Upper lobe of left lung (tissue), 6 donors: ENCODE measurements at regions not wholly inside any gene's neighbourhood (a gene's known extent, or its start where the extent isn't known, plus 50 kb on each side); places are given as distances from the start of the nearest gene placed in this dataset.

Source experiments
- ATAC-seq, 2 donors: fragments of 200-7000 bp; cut with Tn5 transposase; one replicate each; pipeline ENCODE4 v1.9.1; 2022; ENCODE audit warnings: mild to moderate bottlenecking in 2 of 2, moderate library complexity in 2 of 2; ENCODE audit not compliant: low FRiP score in 2 of 2
- DNase-seq, 2 donors: peaks; one replicate each; pipeline ENCODE4 v3.0.0-alpha.2; 2019 to 2020
- H3K27ac ChIP-seq, 4 donors: fragments of 200-600 bp; sonication (generic); one replicate each; pipeline ENCODE4 v1.5.1; 2016 to 2019
- H3K27me3 ChIP-seq, 4 donors: fragments of 200-600 bp; sonication (generic); one replicate each; pipeline ENCODE4 v1.5.1; 2017 to 2019
- H3K36me3 ChIP-seq, 4 donors: fragments of 200-600 bp; sonication (generic); one replicate each; pipeline ENCODE4 v1.5.1; 2016 to 2019
- H3K4me1 ChIP-seq, 4 donors: fragments of 200-600 bp; sonication (generic); one replicate each; pipeline ENCODE4 v1.5.1; 2018 to 2019
- H3K4me3 ChIP-seq, 4 donors: fragments of 200-600 bp; sonication (generic); one replicate each; pipeline ENCODE4 v1.5.1; 2017 to 2019; ENCODE audit warnings: mild to moderate bottlenecking in 2 of 4, moderate library complexity in 1 of 4
- H3K9me3 ChIP-seq, 4 donors: fragments of 200-600 bp; sonication (generic); one replicate each; pipeline ENCODE4 v1.5.1; 2018 to 2019
- EP300 ChIP-seq, 4 donors: sonication (generic); formaldehyde crosslinking; IDR thresholded peaks; one replicate each; pipeline ENCODE4 v1.5.1; 2017; ENCODE audit warnings: antibody characterized with exemption in 4 of 4, control low read depth in 2 of 4
- POLR2A ChIP-seq, 4 donors: fragments of 450-650 bp; IDR thresholded peaks; one replicate each; pipeline ENCODE4 v1.5.1; 2016 to 2017; ENCODE audit warnings: antibody characterized with exemption in 4 of 4, mild to moderate bottlenecking in 2 of 4
- POLR2AphosphoS5 ChIP-seq, 2 donors: sonication (generic); formaldehyde crosslinking; IDR thresholded peaks; one replicate each; pipeline ENCODE4 v1.5.1; 2017; ENCODE audit warnings: antibody characterized with exemption in 2 of 2
- WGBS, 2 donors: methylation state at CpG; one replicate each; pipeline ENCODE4 v1.1.5; 2017 to 2018; 5-methylcytosine and 5-hydroxymethylcytosine counted together
- TF ChIP-seq, protein P1 (sequence below), 6 experiments: fragments of 450-650 bp in 4 of 6; fragments of 200-600 bp in 2 of 6; sonication (generic) in 2 of 6; IDR thresholded peaks; one replicate each; pipeline ENCODE4 v1.5.1; 2016 to 2019; ENCODE audit warnings: antibody characterized with exemption in 6 of 6
- donor health status: DM: no; HTN: no; CAD: no; lungs with moderate emphysema.
- donor health status: DM: no; HTN: yes; CAD: no; lungs with severe emphysema.

DNA sequence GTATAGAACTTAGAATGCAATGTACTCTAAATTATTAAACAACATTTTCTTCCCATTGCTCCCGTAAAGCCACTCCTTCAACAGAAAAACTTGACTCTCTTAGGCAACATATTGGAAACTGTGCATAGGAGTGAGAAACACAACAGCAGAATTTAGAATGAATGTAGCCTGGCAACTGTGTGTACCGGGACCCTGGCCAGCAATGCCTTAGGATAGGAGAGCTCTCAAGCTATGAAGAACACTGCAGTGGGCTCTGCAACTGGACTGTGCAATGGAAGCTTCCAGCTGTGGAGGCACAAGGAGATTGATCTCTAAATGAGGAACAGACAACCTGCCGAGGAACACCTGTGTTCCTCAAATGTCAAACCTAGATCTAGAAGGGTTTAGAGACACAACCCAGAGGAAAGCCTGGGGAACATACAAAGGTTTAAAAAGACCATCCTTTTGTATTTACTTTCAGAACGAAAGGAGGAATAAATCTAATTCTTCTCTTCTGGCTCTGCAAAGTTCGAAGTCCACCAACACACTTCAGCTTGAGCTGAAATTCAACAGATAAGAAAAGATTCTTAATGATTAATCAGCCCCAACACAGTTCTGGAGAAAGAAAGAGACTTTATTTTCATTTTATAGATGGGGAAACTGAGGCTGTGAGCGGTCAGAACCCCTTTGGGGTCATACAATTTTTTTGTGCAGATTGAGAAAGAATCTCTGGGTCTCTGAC is 51.5 kb upstream of the ARL15 start:
- no peak overlapping the region for H3K27ac ChIP-seq
- 66 to 71% methylated on average over 6 of the region's 6 CpGs for WGBS, 2 donors
- no peak overlapping the region for H3K4me3 ChIP-seq
- DNase-seq: no peak
- no peak for ATAC-seq
- no peaks in the 10 kb centered on the region for H3K27me3 ChIP-seq
- H3K4me1 ChIP-seq: no peaks in the 10 kb centered on the region
- no peaks in the 10 kb centered on the region for H3K36me3 ChIP-seq
- TF ChIP-seq POLR2A (IDR thresholded peaks at IDR 0.05) (no peak), EP300 (IDR thresholded peaks at IDR 0.05) (no peak)
- TF ChIP-seq, protein P1, sequence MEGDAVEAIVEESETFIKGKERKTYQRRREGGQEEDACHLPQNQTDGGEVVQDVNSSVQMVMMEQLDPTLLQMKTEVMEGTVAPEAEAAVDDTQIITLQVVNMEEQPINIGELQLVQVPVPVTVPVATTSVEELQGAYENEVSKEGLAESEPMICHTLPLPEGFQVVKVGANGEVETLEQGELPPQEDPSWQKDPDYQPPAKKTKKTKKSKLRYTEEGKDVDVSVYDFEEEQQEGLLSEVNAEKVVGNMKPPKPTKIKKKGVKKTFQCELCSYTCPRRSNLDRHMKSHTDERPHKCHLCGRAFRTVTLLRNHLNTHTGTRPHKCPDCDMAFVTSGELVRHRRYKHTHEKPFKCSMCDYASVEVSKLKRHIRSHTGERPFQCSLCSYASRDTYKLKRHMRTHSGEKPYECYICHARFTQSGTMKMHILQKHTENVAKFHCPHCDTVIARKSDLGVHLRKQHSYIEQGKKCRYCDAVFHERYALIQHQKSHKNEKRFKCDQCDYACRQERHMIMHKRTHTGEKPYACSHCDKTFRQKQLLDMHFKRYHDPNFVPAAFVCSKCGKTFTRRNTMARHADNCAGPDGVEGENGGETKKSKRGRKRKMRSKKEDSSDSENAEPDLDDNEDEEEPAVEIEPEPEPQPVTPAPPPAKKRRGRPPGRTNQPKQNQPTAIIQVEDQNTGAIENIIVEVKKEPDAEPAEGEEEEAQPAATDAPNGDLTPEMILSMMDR (IDR thresholded peaks at IDR 0.05): no peak
- no peaks in the 10 kb centered on the region for H3K9me3 ChIP-seq

DNA sequence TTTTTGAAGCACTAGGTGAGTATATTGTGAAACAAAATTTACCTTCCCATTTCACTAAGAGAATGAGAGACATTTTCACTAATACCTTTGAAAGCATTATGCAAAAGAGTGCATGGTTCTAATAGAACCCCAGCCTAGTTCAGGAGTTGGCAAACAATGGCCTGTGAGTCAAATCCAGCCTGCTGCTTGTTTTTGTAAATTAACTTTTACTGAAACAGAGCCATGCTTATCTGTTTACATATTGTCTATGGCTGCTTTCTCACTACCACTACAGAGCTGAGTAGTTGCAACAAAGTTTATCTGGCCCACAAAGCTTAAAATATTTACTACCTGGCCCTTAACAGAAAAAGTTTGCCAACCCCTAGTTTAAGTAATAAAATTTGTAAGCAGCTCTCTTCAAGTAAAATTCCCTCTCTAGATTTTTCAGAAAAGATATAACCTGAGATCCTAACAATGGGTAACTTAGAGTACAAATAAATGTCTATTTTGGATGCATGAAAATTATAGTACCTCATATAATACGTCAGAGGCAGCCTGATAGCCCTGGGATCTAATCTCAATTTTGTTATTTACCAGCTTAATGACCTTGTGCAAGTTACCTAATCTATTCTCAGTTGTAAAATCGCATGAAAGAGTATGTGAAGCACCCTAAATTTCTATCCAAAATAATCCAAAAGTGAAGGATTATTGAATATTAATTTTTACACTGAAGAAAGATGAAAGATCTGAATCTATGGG is 50.7 kb upstream of the ARL15 start:
- H3K36me3 ChIP-seq: no peaks in the 10 kb centered on the region
- H3K27me3 ChIP-seq: no peaks in the 10 kb centered on the region
- no peak for DNase-seq
- H3K4me1 ChIP-seq: no peaks in the 10 kb centered on the region
- TF ChIP-seq POLR2A (IDR thresholded peaks at IDR 0.05) (no peak), POLR2AphosphoS5 (IDR thresholded peaks at IDR 0.05) (no peak)
- TF ChIP-seq, protein P1 (IDR thresholded peaks at IDR 0.05): no peak
- no peak overlapping the region for H3K4me3 ChIP-seq
- 84 to 93% methylated on average over 2 of the region's 2 CpGs for WGBS, 2 donors
- no peak for ATAC-seq
- H3K9me3 ChIP-seq: no peaks in the 10 kb centered on the region
- H3K27ac ChIP-seq: no peak overlapping the region
